GM19397 (cell line): ENCODE measurements at regions not wholly inside any gene's neighbourhood (a gene's known extent, or its start where the extent isn't known, plus 50 kb on each side); places are given as distances from the start of the nearest gene placed in this dataset.
"Not testable (repeated sequence)": the region's sequence is repeated elsewhere in the genome, so short reads cannot be mapped to it uniquely, and the experiment has no call there.

Experiments used
- ATAC-seq: cut with Tn5 transposase; IDR thresholded peaks from one replicate; pipeline ENCODE4 v1.9.1; 2021; ENCODE audit warnings: mild to moderate bottlenecking, moderate library complexity; ENCODE audit not compliant: unreplicated experiment

GRCh38 chr4:13678186-13678924 lies 50.8 kb upstream of the BOD1L1 start:
- no peak for ATAC-seq

DNA sequence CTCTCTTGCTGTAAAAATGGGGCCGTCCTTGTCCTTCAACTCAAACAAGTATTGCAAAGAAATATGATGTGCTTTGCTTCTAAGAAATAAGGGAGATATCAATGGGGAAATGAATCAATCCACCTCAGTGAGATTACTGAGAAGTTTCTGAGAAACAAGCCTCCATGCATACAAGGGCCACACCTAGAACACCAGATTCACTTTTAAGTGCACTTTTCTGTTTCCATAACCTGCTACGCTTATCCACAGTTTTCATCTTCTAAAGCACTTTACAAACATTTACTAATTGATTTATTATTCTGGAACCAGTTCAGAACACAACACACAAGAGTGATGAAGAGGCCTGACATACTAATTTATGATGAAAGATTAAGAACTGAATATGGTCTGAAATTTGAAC lies 54.0 kb upstream of the BOD1L1 start:
- ATAC-seq, result no peak

DNA sequence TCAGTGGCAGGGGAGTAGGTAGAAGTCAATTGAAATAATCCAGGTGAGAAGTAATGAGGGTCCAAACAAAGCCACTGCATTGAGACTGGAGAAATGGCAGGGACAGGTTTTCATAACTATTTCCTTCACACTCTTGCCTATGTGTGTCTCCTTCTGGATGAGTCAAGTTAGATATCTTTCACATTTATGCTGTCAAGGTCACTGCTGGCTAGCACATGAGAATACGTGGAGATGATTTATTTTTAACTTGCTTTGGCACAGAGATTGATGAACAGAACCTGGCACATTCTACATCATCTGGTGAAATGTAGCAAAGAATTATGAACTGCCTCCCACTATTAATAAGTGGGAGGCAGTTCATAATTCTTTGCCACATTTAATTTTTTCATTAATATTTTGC lies 66.7 kb upstream of the BOD1L1 start:
- ATAC-seq, result no peak

DNA sequence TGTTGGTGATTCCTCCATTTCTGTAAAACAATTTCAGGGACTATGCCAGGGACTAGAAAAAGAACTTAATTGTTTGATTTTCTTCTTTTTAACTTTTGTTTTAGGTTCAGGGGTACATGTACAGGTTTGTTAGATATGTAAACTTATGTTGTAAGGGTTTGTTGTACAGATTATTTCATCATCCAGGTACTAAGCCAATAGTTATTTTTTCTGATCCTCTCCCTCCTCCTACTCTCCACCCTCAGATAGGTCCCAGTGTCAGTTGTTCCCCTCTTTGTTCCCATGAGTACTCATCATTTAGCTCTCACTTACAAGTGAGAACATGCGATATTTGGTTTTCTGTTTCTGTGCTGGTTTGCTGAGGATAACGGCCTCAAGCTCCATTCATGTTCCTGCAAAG lies 70.8 kb upstream of the BOD1L1 start:
- no peak for ATAC-seq

DNA sequence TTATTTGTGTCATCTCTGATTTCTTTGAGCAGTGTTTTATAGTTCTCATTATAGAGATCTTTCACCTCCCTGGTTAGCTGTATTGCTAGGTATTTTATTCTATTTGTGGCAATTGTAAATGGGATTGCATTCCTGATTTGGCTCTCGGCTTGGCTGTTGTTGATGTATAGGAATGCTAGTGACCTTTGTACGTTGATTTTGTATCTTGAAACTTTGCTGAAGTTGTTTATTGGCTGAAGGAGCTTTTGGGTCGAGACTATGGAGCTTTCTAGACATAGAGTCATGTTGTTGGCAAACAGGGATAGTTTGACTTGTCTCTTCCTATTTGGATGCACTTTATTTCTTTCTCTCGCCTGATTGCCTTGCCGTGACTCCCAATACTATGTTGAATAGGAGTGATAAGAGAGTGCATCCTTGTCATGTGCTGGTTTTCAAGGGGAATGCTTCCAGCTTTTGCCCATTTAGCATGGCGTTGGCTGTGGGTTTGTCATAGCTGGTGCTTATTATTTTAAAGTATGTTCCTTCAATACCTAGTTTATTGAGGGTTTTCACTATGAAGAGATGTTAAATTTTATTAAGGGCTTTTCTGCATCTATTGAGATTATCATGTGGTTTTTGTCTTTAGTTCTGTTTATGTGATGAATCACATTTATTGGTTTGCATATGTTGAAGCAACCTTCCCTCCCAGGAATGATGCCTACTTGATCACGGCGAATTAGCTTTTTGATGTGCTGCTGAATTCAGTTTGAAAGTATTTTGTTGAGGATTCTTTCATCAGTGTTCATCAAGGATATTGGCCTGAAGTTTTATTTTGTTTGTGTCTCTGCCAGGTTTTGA lies 72.7 kb upstream of the BOD1L1 start:
- ATAC-seq, result no peak

- ATAC-seq, result not testable (repeated sequence)
These were observed 73.3 kb upstream of the BOD1L1 start for GRCh38 chr4:13700858-13701140.

DNA sequence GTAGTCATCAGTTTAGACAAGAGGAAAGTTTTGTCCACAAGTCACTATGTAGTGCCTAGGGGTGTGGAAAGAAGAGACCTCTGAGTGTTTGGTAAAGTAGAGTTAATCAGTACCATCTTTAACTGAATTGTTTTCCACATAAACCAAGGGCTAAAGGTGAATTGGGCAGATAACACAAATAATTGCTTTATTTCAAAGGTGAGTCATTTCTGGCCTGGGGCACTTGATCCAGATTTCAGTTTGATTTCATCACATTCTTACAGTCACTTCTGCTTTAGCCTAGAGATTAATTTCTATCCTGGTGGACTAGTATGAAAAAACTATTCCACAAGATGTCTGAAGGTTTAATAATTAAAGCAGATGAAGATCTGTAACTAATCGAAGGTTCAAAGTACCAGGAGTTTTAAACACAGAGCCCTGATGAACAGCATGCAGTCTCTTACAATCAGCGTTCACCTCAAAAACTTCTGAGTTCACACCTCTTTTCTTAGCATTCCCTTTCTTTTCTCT lies 74.5 kb upstream of the BOD1L1 start:
- no peak for ATAC-seq

DNA sequence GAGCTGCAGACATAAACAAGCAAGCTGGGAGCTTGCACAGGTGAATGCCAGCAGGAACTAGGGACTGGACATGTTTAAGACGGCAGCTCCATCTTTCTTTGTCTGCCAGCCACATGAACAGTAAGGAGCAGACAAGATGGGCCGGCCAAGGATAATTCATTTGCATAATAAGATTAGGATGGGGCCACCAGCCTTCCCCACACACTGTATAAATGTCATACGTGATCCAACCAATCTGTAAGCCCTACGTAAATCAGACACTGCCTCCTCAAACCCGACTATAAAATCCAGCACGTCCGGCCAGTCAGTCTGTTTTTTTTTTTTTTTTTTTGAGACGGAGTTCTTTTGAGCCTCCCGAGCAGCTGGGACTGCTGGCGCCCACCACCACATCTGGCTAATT lies 75.6 kb upstream of the BOD1L1 start:
- no peak for ATAC-seq

DNA sequence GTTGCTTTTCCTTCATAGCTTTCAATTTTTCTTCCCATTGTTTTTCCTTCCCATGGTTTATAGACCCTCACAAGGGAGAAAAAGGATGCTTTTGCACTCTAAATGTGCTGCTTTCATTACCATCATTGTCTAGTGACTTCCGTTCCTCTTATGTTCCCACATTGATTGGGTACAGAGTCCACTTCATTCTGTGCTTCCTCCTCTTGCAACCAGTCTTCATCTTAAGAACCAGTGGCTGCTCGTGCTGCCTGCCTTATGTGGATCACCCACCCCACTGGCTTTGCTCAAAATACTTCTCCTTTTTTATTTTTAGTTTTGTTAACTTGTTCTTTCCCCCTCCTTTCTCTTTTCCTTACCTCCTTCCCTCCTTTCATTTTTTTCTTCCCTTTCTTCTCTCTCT lies 76.5 kb upstream of the BOD1L1 start:
- no peak for ATAC-seq

- no peak for ATAC-seq
These were observed 77.2 kb upstream of the BOD1L1 start for GRCh38 chr4:13704761-13705160.

- no peak for ATAC-seq
These were observed 78.1 kb upstream of the BOD1L1 start for GRCh38 chr4:13705521-13706041.

GRCh38 chr4:13706120-13706519 lies 78.6 kb upstream of the BOD1L1 start:
- no peak for ATAC-seq

GRCh38 chr4:13706716-13707115 lies 79.2 kb upstream of the BOD1L1 start:
- ATAC-seq, result no peak

DNA sequence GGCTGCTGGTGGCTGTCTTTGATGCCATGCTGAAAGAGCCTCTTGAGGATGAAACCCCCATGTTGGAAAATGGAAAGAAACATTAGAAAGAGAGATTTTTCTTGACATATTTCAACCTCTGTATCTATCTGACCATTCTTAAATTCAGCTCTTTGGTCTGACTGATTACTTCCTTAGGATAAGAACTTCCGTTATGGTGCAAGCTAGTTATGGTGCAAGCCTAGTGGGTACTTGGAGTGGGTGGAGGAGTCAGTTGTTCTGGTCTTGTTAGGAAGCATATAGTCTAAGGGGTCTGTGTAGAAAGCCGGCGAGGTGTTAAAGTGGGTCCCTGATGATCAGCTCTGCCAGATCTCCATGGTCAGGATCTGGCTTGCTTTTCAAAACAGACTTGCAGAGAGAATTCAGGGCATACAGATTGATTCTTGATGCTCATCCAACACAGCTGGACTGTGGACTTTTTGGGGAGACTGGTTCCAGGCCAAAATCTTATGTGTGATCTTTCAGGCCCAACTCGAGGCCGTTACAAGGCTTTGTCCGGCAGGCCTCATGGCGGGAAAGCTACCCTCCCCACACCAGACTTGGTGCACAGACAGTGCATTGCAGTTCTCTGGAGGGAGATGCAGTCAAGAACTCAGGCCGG lies 82.8 kb upstream of the BOD1L1 start:
- no peak for ATAC-seq

- no peak for ATAC-seq
These were observed 83.8 kb upstream of the BOD1L1 start for GRCh38 chr4:13711233-13711785.

DNA sequence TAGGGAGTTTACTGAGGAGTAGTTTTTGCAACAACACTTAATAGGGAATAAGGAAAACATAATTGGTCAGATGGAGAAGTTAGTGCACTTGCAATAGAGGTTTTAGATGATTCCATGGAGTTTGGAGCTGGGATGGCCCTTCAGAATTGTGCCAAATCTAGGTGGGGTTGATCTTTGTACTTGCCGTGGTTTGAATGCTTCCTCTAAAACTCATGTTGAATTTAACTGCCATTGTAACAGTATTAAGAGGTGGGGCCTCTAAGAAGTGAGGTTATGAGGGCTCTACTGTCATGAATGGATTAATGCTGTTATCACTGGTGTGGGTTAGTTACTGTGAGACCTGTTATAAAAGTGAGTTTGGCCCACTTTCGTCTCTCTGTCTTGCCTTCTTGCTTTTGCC lies 94.4 kb upstream of the BOD1L1 start:
- no peak for ATAC-seq

DNA sequence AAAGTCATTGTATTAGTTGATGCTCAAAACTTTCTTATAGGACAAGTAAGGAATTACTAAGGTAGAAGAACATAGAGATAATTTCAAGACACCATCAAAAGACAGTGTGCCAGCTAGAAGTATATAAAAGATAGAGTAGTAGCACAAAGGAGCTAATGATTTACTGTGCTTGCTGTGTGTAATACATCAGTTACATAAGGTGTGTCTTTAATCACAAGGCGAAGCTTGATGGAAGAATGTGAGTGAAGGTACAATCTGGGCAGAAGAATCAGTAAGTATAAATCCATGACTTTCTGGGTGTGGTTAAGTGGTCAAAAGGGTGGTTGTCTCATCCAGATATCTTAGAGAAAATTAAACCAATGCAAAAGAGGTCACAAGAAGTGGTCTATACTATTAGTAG lies 95.1 kb upstream of the BOD1L1 start:
- no peak for ATAC-seq

- ATAC-seq, result no peak
These were observed 101.2 kb upstream of the BOD1L1 start for GRCh38 chr4:13728761-13729160.

- ATAC-seq, result no peak
These were observed 103.5 kb upstream of the BOD1L1 start for GRCh38 chr4:13731019-13731418.

DNA sequence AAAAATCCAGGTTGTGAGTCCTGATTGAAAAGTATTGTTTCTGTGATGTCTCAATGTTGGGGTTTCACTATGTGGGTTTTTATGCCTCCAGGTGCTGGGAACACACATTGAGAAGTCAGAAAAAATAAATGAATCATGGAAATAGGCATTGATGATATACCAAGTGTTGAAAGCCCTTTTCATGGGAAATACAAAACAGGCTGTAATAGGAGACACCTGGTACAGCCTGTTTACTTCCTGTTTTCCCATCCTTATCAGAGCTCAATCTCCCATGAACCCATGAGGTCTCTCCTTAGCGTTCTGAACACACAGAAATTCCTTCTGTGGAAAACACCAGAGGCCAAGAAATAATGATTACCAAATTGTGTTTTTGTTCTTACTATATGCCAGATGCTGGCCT lies 106.3 kb upstream of the BOD1L1 start:
- ATAC-seq, result no peak

GRCh38 chr4:13750594-13750993 lies 123.1 kb upstream of the BOD1L1 start:
- no peak for ATAC-seq
